Sigmoid colon (tissue), 4 donors: ENCODE measurements at regions not wholly inside any gene's neighbourhood (a gene's known extent, or its start where the extent isn't known, plus 50 kb on each side); places are given as distances from the start of the nearest gene placed in this dataset.
"Not testable (repeated sequence)": the region's sequence is repeated elsewhere in the genome, so short reads cannot be mapped to it uniquely, and the experiment has no call there.

Experiments
- CTCF ChIP-seq, 4 experiments: fragments of 450-650 bp in 3 of 4; fragments of 200-600 bp in 1 of 4; IDR thresholded peaks; one replicate each; pipeline ENCODE4 v1.5.1; 2016 to 2019; ENCODE audit warnings: antibody characterized with exemption in 4 of 4, mild to moderate bottlenecking in 3 of 4, moderate library complexity in 2 of 4
- EP300 ChIP-seq, 4 donors: sonication (generic); formaldehyde crosslinking; IDR thresholded peaks; one replicate each; pipeline ENCODE4 v1.6.1; 2017; ENCODE audit warnings: antibody characterized with exemption in 4 of 4
- POLR2A ChIP-seq, 2 donors: fragments of 450-650 bp; IDR thresholded peaks; one replicate each; pipeline ENCODE4 v1.6.1; 2016; ENCODE audit warnings: antibody characterized with exemption in 2 of 2, mild to moderate bottlenecking in 2 of 2, moderate library complexity in 2 of 2
- POLR2AphosphoS5 ChIP-seq, 4 donors: sonication (generic); formaldehyde crosslinking; IDR thresholded peaks; one replicate each; pipeline ENCODE4 v1.6.1; 2017; ENCODE audit warnings: antibody characterized with exemption in 4 of 4

- TF ChIP-seq EP300, CTCF, POLR2A, POLR2AphosphoS5 (IDR thresholded peaks at IDR 0.05): not testable (repeated sequence)
Observed at GRCh38 chr20:30503204-30503603, 754.3 kb upstream of the DEFB115 start.
